ENCODE measurements at regions not wholly inside any gene's neighbourhood (a gene's known extent, or its start where the extent isn't known, plus 50 kb on each side); places are given as distances from the start of the nearest gene placed in this dataset.

DNA sequence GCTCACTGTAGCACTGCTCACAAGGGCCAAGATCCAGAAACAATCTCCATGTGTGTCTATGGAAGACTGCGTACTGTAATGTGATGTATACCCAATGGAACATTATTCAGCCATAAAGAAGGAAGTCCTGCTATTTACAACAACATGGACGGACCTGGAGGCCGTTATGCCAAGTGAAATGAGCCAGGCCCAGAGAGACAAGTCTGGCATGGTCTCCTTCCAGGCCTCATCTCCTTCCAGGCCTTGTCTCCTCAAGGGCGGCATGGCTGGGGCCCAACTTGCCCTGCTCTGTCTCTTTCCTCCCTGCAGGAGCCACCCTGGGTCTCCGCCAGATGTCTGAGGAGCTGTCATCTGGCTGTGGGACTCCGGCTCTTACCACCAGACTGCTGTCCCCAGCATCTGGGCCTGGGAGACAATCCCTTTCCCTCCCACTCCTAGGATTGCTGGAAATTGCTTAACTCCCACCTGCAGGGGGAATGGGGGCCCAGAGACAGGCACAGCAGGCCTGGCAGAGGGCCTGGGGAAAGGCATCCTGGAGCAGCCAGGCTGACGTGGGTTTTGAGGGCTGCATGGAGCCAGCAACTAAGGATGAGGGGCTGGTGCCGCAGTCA is 1326.6 kb downstream of the TBC1D22A start:
- no peaks in the 10 kb centered on the region for H3K4me1 ChIP-seq
- no peaks in the 10 kb centered on the region for H3K9me3 ChIP-seq
- DNase-seq (ENCODE audit: low spot score in 2 of 2): no peak
- no peaks in the 10 kb centered on the region for H3K27me3 ChIP-seq (ENCODE audit: low read depth)
- no peak overlapping the region for H3K4me3 ChIP-seq
- in situ Hi-C loops (cut with MboI; ENCODE audit: low sequenced_read_pairs): no loop called here
- H3K36me3 ChIP-seq (replicated peaks): no peaks in the 10 kb centered on the region

DNA sequence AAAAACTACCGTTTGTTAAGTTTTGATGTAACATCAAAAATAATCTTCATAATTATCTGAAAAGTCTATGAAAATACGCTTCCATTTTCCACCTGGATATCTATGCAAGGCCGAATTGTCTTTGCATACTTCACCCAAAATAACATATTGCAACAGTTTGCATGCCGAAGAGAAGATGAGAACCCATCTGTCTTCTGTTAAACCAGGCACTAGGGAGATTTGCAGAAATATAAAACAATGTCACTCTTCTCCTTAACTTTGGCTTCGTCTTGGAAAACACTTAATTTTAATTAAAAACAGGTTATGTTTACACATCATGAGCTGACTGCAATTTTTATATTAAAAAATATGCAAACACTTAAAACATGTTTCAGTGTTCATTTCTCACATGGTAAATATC is 1325.8 kb downstream of the TBC1D22A start:
- no peak for DNase-seq (ENCODE audit: low spot score in 2 of 2)
- in situ Hi-C loops (cut with MboI; ENCODE audit: low sequenced_read_pairs): no loop called here
- Histone ChIP-seq H3K36me3 (replicated peaks) (no peaks in the 10 kb centered on the region), H3K27me3 (ENCODE audit: low read depth) (no peaks in the 10 kb centered on the region), H3K9me3 (no peaks in the 10 kb centered on the region), H3K4me3 (no peak overlapping the region), H3K4me1 (no peaks in the 10 kb centered on the region)

GRCh38 chr22:48085901-48086645 is 1323.6 kb downstream of the TBC1D22A start:
- Histone ChIP-seq H3K27me3 (ENCODE audit: low read depth) (no peaks in the 10 kb centered on the region), H3K4me3 (no peak overlapping the region), H3K4me1 (no peaks in the 10 kb centered on the region), H3K9me3 (no peaks in the 10 kb centered on the region), H3K36me3 (replicated peaks) (no peaks in the 10 kb centered on the region)
- in situ Hi-C loops (cut with MboI; ENCODE audit: low sequenced_read_pairs): no loop called here
- no peak for DNase-seq (ENCODE audit: low spot score in 2 of 2)

DNA sequence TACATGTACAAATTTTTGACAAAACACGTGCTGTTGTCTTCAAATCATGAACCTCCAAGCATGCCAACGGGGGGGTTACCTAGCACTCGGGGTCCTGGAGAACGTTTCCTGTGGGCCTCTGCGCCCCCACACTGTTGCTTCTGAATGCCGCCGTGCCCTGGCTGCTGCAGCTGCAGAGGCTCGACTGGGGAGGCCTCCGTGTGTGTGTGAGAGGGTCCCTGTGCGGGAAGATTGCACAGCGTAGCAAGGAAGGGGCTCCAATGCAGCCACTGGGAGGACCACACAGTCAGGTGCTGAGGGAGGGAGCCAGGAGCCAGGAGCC is 1322.2 kb downstream of the TBC1D22A start:
- Histone ChIP-seq H3K9me3 (no peaks in the 10 kb centered on the region), H3K4me1 (no peaks in the 10 kb centered on the region), H3K4me3 (no peak overlapping the region), H3K36me3 (replicated peaks) (no peaks in the 10 kb centered on the region), H3K27me3 (ENCODE audit: low read depth) (no peaks in the 10 kb centered on the region)
- in situ Hi-C loops (cut with MboI; ENCODE audit: low sequenced_read_pairs): no loop called here
- no peak for DNase-seq (ENCODE audit: low spot score in 2 of 2)

GRCh38 chr22:48084041-48084728 is 1321.7 kb downstream of the TBC1D22A start:
- Histone ChIP-seq H3K27me3 (ENCODE audit: low read depth) (no peaks in the 10 kb centered on the region), H3K4me1 (no peaks in the 10 kb centered on the region), H3K9me3 (no peaks in the 10 kb centered on the region), H3K36me3 (replicated peaks) (no peaks in the 10 kb centered on the region), H3K4me3 (no peak overlapping the region)
- in situ Hi-C loops (cut with MboI; ENCODE audit: low sequenced_read_pairs): no loop called here
- DNase-seq (ENCODE audit: low spot score in 2 of 2): no peak

DNA sequence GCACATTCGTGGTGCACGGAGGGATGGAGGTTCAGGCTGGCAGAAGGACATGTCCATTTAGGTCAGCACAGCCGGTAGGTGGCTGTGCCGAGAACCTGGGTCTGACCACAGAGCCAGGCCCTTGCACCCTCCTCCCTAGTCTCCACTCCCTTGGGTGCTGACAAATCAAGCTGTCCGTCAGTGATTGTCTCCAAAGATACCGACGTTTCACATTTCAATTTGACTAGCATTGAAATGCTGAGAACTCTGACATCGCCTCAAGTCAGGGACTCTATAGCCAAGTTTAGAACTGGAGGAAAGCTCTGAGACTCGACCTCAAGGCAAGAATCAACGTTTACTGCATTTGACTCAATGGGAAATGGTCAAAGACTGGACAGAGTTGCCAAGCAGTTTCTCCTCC is 1321.1 kb downstream of the TBC1D22A start:
- no peak overlapping the region for H3K4me3 ChIP-seq
- in situ Hi-C loops (cut with MboI; ENCODE audit: low sequenced_read_pairs): no loop called here
- H3K9me3 ChIP-seq: no peaks in the 10 kb centered on the region
- H3K4me1 ChIP-seq: no peaks in the 10 kb centered on the region
- H3K27me3 ChIP-seq (ENCODE audit: low read depth): no peaks in the 10 kb centered on the region
- H3K36me3 ChIP-seq (replicated peaks): no peaks in the 10 kb centered on the region
- DNase-seq (ENCODE audit: low spot score in 2 of 2): no peak

DNA sequence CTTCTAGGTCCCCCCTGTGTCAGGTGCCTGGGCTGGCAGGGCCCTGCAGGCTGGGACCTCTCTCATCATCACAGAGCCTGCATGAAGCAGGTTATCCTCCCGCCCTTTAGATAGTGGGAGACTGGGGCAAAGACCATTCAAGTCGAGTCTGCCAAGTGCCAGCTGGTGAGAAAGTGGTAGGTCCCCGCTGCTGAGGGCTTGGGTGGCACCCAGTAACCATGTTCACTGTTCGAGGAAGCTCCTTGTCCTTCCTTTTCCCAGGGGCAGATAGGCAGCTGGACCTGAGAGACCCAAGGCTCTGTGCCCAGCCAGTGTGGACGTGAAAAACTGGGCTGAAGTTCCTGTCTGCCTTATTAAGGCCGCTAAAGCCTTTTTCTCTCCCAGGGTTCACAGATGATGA is 1319.8 kb downstream of the TBC1D22A start:
- H3K9me3 ChIP-seq: no peaks in the 10 kb centered on the region
- H3K4me3 ChIP-seq: no peak overlapping the region
- H3K27me3 ChIP-seq (ENCODE audit: low read depth): no peaks in the 10 kb centered on the region
- no peaks in the 10 kb centered on the region for H3K36me3 ChIP-seq (replicated peaks)
- H3K4me1 ChIP-seq: no peaks in the 10 kb centered on the region
- in situ Hi-C loops (cut with MboI; ENCODE audit: low sequenced_read_pairs): no loop called here
- no peak for DNase-seq (ENCODE audit: low spot score in 2 of 2)

GRCh38 chr22:48081281-48081680 is 1318.8 kb downstream of the TBC1D22A start:
- Histone ChIP-seq H3K4me3 (no peak overlapping the region), H3K27me3 (ENCODE audit: low read depth) (no peaks in the 10 kb centered on the region), H3K9me3 (no peaks in the 10 kb centered on the region), H3K36me3 (replicated peaks) (no peaks in the 10 kb centered on the region), H3K4me1 (no peaks in the 10 kb centered on the region)
- in situ Hi-C loops (cut with MboI; ENCODE audit: low sequenced_read_pairs): no loop called here
- DNase-seq (ENCODE audit: low spot score in 2 of 2): no peak

GRCh38 chr22:48080316-48081165 is 1318.1 kb downstream of the TBC1D22A start:
- Histone ChIP-seq H3K36me3 (replicated peaks) (no peaks in the 10 kb centered on the region), H3K9me3 (no peaks in the 10 kb centered on the region), H3K4me1 (no peaks in the 10 kb centered on the region), H3K27me3 (ENCODE audit: low read depth) (no peaks in the 10 kb centered on the region), H3K4me3 (no peak overlapping the region)
- in situ Hi-C loops (cut with MboI; ENCODE audit: low sequenced_read_pairs): no loop called here
- DNase-seq (ENCODE audit: low spot score in 2 of 2): no peak

DNA sequence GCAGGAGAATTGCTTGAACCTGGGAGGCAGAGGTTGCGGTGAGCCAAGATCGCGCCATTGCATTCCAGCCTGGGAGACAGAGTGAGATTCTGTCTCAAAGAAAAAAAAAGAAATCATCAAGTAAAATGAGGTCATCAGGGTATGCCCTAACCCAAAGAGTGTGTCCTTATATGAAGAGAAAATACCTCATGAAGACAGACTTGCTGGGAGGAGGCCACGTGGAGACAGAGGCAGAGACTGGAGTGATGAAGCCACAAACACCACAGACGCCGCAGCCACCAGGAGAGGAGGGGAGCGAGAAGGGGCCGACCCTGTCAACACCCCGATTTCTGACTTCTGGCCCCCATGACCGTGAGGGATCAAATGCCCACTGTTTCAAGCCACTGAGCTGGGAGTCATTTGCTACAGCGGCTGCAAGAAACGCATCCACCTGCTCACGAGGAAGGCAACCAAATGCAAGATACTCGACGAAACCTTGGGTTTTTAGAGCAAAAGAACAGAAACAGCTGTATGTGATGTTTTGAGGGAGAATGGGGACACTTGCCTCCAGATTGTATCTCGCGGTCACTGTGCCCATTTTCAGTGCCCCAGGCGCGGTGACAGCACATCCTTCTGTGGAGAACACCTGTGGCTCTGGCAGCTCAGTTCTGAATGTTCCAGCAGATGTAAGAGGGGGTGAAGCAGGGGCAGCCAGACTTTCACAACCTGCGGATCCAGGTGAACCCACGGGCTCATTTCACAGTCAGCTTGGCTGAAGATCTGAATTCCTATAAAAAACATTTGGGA is 1317.2 kb downstream of the TBC1D22A start:
- Histone ChIP-seq H3K27me3 (ENCODE audit: low read depth) (no peaks in the 10 kb centered on the region), H3K4me1 (no peaks in the 10 kb centered on the region), H3K36me3 (replicated peaks) (no peaks in the 10 kb centered on the region), H3K9me3 (no peaks in the 10 kb centered on the region), H3K4me3 (no peak overlapping the region)
- in situ Hi-C loops (cut with MboI; ENCODE audit: low sequenced_read_pairs): no loop called here
- DNase-seq (ENCODE audit: low spot score in 2 of 2): no peak

- Histone ChIP-seq H3K27me3 (ENCODE audit: low read depth) (no peaks in the 10 kb centered on the region), H3K4me1 (no peaks in the 10 kb centered on the region), H3K36me3 (replicated peaks) (no peaks in the 10 kb centered on the region), H3K9me3 (no peaks in the 10 kb centered on the region), H3K4me3 (no peak overlapping the region)
- no peak for DNase-seq (ENCODE audit: low spot score in 2 of 2)
- in situ Hi-C loops (cut with MboI; ENCODE audit: low sequenced_read_pairs): no loop called here
Measured at GRCh38 chr22:48078825-48079224, 1316.4 kb downstream of the TBC1D22A start.

GRCh38 chr22:48077699-48078098 is 1315.2 kb downstream of the TBC1D22A start:
- Histone ChIP-seq H3K4me1 (no peaks in the 10 kb centered on the region), H3K9me3 (no peaks in the 10 kb centered on the region), H3K27me3 (ENCODE audit: low read depth) (no peaks in the 10 kb centered on the region), H3K4me3 (no peak overlapping the region), H3K36me3 (replicated peaks) (no peaks in the 10 kb centered on the region)
- in situ Hi-C loops (cut with MboI; ENCODE audit: low sequenced_read_pairs): no loop called here
- no peak for DNase-seq (ENCODE audit: low spot score in 2 of 2)

DNA sequence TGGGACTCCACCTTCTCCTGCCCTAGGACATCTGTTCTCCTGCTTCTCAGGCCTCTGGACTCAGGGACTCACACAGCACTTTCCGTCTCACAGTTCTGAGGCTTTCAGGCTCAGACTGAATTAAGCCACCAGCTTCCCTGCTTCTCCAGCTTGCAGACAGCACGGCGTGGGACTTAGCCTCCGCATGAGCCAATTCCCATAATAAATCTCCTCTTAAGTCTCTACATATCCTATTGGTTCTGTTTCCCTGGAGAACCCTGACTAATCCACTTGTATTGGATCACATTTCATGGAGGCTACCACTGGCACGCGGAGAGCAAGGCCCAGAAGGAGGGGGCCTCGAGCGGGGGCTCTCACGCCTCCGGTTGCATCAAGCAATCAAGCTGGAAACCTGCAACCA is 1313.6 kb downstream of the TBC1D22A start:
- H3K4me1 ChIP-seq: no peaks in the 10 kb centered on the region
- no peak overlapping the region for H3K4me3 ChIP-seq
- no peaks in the 10 kb centered on the region for H3K27me3 ChIP-seq (ENCODE audit: low read depth)
- no peaks in the 10 kb centered on the region for H3K36me3 ChIP-seq (replicated peaks)
- DNase-seq (ENCODE audit: low spot score in 2 of 2): no peak
- in situ Hi-C loops (cut with MboI; ENCODE audit: low sequenced_read_pairs): no loop called here
- H3K9me3 ChIP-seq: no peaks in the 10 kb centered on the region
